Caco-2 (cell line): ENCODE measurements at regions not wholly inside any gene's neighbourhood (a gene's known extent, or its start where the extent isn't known, plus 50 kb on each side); places are given as distances from the start of the nearest gene placed in this dataset.

Experiments
- BruUV-seq: library from RNA; stranded (reverse); fragments of 400-500 nt; replicated peaks from 2 replicates; lab custom pipeline; 2021; lab: Mats Ljungman, UMichigan
- CTCF ChIA-PET: fragments of 300-600 bp; sonication (Branson Sonifier 250); formaldehyde crosslinking; loops from one replicate; lab custom pipeline; 2022; ENCODE audit warnings: antibody characterized with exemption; lab: Charles Lee
- POLR2A ChIA-PET: fragments of 300-600 bp; sonication (Branson Sonifier 250); formaldehyde crosslinking; loops from one replicate; lab custom pipeline; 2022; ENCODE audit warnings: antibody characterized with exemption; lab: Charles Lee
- DNase-seq, 2 experiments: peaks; one replicate each; pipeline versions ENCODE4 v3.0.0 to v3.0.0-alpha.2; 2020 to 2022
- H3K27me3 ChIP-seq: replicated peaks from 2 replicates; pipeline ENCODE4 v1.6.0; 2011; ENCODE audit warnings: low read length; ENCODE audit not compliant: control insufficient read depth, insufficient read depth
- H3K36me3 ChIP-seq: 2 replicates; pipeline ENCODE4 v1.5.1; 2011; ENCODE audit warnings: low read length; ENCODE audit not compliant: control insufficient read depth, insufficient read depth
- H3K4me1 ChIP-seq: fragments of 250-450 bp; sonication (Bioruptor Pico); 2 replicates; pipeline ENCODE4 v1.5.1; 2020; ENCODE audit warnings: mild to moderate bottlenecking
- H3K4me3 ChIP-seq: 2 replicates; pipeline ENCODE4 v1.5.1; 2011; ENCODE audit warnings: low read depth, mild to moderate bottlenecking, control low read depth, low read length
- H3K9me3 ChIP-seq: fragments of 250-450 bp; sonication (Bioruptor Pico); 2 replicates; pipeline ENCODE4 v1.5.1; 2020; ENCODE audit warnings: mild to moderate bottlenecking, moderate library complexity
- H3K27ac Mint-ChIP-seq: one replicate; pipeline ENCODE4 v1.8.0; 2022; ENCODE audit warnings: mixed read lengths; ENCODE audit not compliant: unreplicated experiment
- H3K27me3 Mint-ChIP-seq: one replicate; pipeline ENCODE4 v1.8.0; 2022; ENCODE audit warnings: mixed read lengths; ENCODE audit not compliant: insufficient read depth, unreplicated experiment
- H3K36me3 Mint-ChIP-seq: one replicate; pipeline ENCODE4 v1.8.0; 2022; ENCODE audit warnings: mild to moderate bottlenecking, mixed read lengths; ENCODE audit not compliant: insufficient read depth, unreplicated experiment
- H3K4me1 Mint-ChIP-seq: one replicate; pipeline ENCODE4 v1.8.0; 2022; ENCODE audit warnings: low read depth, mixed read lengths; ENCODE audit not compliant: unreplicated experiment
- H3K4me3 Mint-ChIP-seq: one replicate; pipeline ENCODE4 v1.8.0; 2022; ENCODE audit warnings: mild to moderate bottlenecking, moderate library complexity, mixed read lengths; ENCODE audit not compliant: unreplicated experiment
- H3K9me3 Mint-ChIP-seq: one replicate; pipeline ENCODE4 v1.8.0; 2022; ENCODE audit warnings: mixed read lengths; ENCODE audit not compliant: unreplicated experiment
- intact Hi-C: fragments of 100-400 bp; cut with micrococcal nuclease; formaldehyde crosslinking; loops from one replicate; pipeline ENCODE4 v1.10.0; 2022; ENCODE audit not compliant: unreplicated experiment
- TF ChIP-seq, protein P1 (sequence below), 2 experiments: fragments of 200-600 bp in 1 of 2; IDR thresholded peaks; 1 replicate in 1 of 2; 2 replicates in 1 of 2; pipeline versions ENCODE4 v1.5.1 to v1.8.0; 2011 to 2022; ENCODE audit warnings: antibody characterized with exemption in 1 of 2, control low read depth in 1 of 2, inconsistent platforms in 1 of 2, low read depth in 1 of 2, low read length in 1 of 2, mild to moderate bottlenecking in 1 of 2, moderate library complexity in 1 of 2; ENCODE audit not compliant: insufficient read depth in 1 of 2, severe bottlenecking in 1 of 2, unreplicated experiment in 1 of 2

DNA sequence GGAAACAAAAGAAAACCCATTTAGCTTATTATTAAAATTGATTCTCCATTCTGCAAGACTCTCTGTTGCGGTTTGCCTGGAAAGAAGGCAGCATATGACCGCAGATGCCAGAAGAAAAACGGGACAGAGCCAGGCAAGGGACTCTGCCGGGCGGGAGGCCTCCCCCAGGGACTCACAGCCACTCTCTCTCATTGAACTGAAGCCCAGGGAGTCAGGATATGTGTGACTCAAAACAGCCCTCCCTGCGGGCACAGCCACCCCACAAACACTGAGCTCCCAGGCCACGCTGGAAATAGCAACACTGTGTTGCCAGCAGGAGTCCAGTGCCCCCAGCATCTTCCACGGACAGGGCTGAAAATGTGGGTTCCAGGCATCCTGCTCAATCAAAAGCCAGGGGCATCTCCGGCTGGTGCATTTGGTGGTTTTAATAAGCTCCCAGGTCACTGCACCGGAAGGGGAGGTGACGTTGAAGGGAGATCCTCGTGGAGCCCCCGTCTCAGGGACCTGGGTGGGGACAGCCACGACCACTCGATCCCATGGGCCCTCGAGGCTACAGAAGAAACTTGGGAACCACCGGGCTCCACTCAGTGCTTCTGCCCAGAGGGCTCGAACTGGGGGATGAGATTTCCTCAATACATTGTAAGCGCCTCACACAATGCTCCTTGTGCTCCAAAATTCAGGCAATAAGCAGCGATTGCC, 624.5 kb downstream of the TBC1D22A start:
- Histone ChIP-seq H3K36me3 (no peaks in the 10 kb centered on the region), H3K4me3 (no peak overlapping the region), H3K27me3 (no peaks in the 10 kb centered on the region; the same call in 1 of the 2 replicates), H3K9me3 (no peaks in the 10 kb centered on the region), H3K4me1 (no peaks in the 10 kb centered on the region)
- H3K4me3 Mint-ChIP-seq: no peak overlapping the region
- no TSS peak for BruUV-seq
- TF ChIP-seq, protein P1, sequence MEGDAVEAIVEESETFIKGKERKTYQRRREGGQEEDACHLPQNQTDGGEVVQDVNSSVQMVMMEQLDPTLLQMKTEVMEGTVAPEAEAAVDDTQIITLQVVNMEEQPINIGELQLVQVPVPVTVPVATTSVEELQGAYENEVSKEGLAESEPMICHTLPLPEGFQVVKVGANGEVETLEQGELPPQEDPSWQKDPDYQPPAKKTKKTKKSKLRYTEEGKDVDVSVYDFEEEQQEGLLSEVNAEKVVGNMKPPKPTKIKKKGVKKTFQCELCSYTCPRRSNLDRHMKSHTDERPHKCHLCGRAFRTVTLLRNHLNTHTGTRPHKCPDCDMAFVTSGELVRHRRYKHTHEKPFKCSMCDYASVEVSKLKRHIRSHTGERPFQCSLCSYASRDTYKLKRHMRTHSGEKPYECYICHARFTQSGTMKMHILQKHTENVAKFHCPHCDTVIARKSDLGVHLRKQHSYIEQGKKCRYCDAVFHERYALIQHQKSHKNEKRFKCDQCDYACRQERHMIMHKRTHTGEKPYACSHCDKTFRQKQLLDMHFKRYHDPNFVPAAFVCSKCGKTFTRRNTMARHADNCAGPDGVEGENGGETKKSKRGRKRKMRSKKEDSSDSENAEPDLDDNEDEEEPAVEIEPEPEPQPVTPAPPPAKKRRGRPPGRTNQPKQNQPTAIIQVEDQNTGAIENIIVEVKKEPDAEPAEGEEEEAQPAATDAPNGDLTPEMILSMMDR (IDR thresholded peaks at IDR 0.05; ENCODE audit: insufficient read depth in 1 of 2, low read depth in 1 of 2, low read length in 1 of 2, severe bottlenecking in 1 of 2, unreplicated experiment in 1 of 2): no peak
- H3K27ac Mint-ChIP-seq: no peak overlapping the region
- ChIA-PET POLR2A (no interaction called here), CTCF (no interaction called here)
- no peaks in the 10 kb centered on the region for H3K4me1 Mint-ChIP-seq
- no peak for DNase-seq
- intact Hi-C loops: no loop called here
- peaks cover 34% of the 10 kb centered on the region for H3K27me3 Mint-ChIP-seq
- no peaks in the 10 kb centered on the region for H3K9me3 Mint-ChIP-seq
- H3K36me3 Mint-ChIP-seq: no peaks in the 10 kb centered on the region

DNA sequence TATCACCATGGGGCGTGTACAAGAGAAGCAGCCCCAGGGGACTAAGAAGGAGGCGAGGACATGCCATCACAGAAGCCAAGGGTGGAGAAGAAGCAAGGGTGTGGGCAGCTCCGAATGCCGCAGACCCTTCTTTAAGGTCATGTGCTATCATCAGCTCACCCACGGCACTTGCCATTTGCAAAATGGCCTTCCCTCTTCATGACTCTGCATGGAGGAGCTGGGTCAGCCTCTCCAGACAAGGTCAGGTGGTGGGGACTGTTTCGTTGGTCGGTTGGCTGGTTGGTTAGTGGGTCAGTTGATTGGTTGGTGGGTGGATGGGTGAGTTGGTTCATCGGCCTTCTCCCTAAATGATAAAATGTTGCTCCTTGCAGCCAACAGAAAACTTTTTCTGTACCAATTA, 622.5 kb downstream of the TBC1D22A start:
- Histone ChIP-seq H3K36me3 (no peaks in the 10 kb centered on the region), H3K4me3 (no peak overlapping the region), H3K4me1 (no peaks in the 10 kb centered on the region), H3K9me3 (no peaks in the 10 kb centered on the region), H3K27me3 (no peaks in the 10 kb centered on the region; the same call in 1 of the 2 replicates)
- BruUV-seq: no TSS peak
- DNase-seq: no peak
- TF ChIP-seq, protein P1 (IDR thresholded peaks at IDR 0.05; ENCODE audit: insufficient read depth in 1 of 2, low read depth in 1 of 2, low read length in 1 of 2, severe bottlenecking in 1 of 2, unreplicated experiment in 1 of 2): no peak
- H3K4me1 Mint-ChIP-seq: no peaks in the 10 kb centered on the region
- H3K27ac Mint-ChIP-seq: no peak overlapping the region
- no peaks in the 10 kb centered on the region for H3K36me3 Mint-ChIP-seq
- H3K9me3 Mint-ChIP-seq: no peaks in the 10 kb centered on the region
- CTCF ChIA-PET: no interaction called here
- no peak overlapping the region for H3K4me3 Mint-ChIP-seq
- peaks cover 40% of the 10 kb centered on the region for H3K27me3 Mint-ChIP-seq
- intact Hi-C loops: no loop called here
- POLR2A ChIA-PET: no interaction called here

DNA sequence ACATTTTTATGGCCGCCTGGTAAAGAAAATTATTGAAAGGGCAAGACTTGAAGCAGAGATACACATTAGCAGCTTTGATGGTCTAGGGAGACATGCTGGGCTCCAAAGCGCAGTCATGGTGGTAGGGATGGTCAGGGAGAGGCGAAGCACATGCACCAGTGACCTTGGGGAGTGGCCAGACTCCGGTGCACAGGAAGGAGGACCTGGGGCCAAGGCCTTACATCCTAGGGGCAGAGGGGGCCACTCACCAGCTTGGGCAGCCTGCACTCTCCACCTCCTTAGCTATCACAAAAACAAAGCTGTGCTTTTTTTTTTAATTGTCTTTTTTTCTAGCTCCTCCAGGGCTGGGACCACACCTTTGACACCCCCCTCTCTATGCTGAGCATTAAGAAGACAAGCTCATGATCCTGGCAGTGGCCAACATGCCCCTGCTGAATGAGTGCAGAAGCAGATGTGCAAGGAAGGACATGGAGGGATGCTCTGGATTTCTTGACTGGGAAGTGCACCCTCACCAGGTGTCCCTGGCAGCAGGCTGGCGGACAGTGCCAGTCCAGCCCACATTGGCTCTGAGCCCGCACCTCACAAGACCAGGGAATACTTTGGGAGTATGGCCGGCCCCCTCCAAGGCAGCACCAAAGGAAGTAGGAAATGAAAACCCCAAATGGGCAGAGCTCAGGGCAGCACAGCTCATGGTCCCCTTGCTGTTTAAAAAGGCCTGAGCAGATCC, 619.9 kb downstream of the TBC1D22A start:
- no peak overlapping the region for H3K4me3 ChIP-seq
- intact Hi-C loops: no loop called here
- ChIA-PET POLR2A (no interaction called here), CTCF (no interaction called here)
- peaks cover 11% of the 10 kb centered on the region for H3K9me3 Mint-ChIP-seq
- no peaks in the 10 kb centered on the region for H3K36me3 Mint-ChIP-seq
- no peaks in the 10 kb centered on the region for H3K36me3 ChIP-seq
- no TSS peak for BruUV-seq
- H3K27ac Mint-ChIP-seq: no peak overlapping the region
- H3K4me3 Mint-ChIP-seq: no peak overlapping the region
- no peaks in the 10 kb centered on the region for H3K9me3 ChIP-seq
- DNase-seq: peak in 1 of 2 experiments; percentile 7
- TF ChIP-seq, protein P1 (IDR thresholded peaks at IDR 0.05; ENCODE audit: insufficient read depth in 1 of 2, low read depth in 1 of 2, low read length in 1 of 2, severe bottlenecking in 1 of 2, unreplicated experiment in 1 of 2): no peak
- no peaks in the 10 kb centered on the region for H3K4me1 ChIP-seq
- H3K27me3 Mint-ChIP-seq: peaks cover 40% of the 10 kb centered on the region
- H3K4me1 Mint-ChIP-seq: no peaks in the 10 kb centered on the region
- no peaks in the 10 kb centered on the region; the same call in 1 of the 2 replicates for H3K27me3 ChIP-seq
